ENCODE measurements at regions not wholly inside any gene's neighbourhood (a gene's known extent, or its start where the extent isn't known, plus 50 kb on each side); places are given as distances from the start of the nearest gene placed in this dataset.

GRCh38 chr12:59365133-59365532 is 230.7 kb upstream of the SLC16A7 start:
- TF ChIP-seq CTCF (conservative IDR thresholded peaks at IDR 0.05; ENCODE audit: low read depth, low read length) = no peak
- TF ChIP-seq EZH2 (IDR thresholded peaks at IDR 0.05; ENCODE audit: borderline replicate concordance, low read depth, low read length, poor library complexity, severe bottlenecking) = no peak
